ENCODE measurements at regions not wholly inside any gene's neighbourhood (a gene's known extent, or its start where the extent isn't known, plus 50 kb on each side); places are given as distances from the start of the nearest gene placed in this dataset.

DNA sequence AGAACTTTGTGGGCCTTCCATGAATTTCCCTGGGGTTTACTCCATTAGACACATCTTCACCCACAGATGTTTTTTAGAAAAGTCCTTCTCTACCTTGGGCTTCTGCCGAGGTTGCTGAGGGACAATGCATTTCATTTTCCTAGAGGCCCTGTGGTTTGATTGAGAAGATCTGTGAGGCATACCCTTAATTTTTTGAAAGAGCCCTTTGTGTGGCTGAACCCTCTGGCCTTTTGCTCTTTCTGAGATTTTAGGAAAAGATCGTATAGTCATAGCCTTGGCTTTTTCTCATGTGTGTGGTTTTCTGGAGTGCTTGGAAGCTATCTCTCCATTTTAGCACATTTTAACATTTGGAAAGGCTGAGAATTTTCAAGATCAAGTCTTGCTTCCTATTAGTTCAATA is 119.8 kb upstream of the LYZL1 start:
- no peaks in the 10 kb centered on the region for H3K4me1 ChIP-seq (ENCODE audit: insufficient read depth)
- H3K4me2 ChIP-seq = no peak overlapping the region
- Mint-ChIP-seq H3K27ac (no peak overlapping the region), H3K36me3 (ENCODE audit: low read depth) (peaks cover 56% of the 10 kb centered on the region), H3K27me3 (ENCODE audit: insufficient read depth, low read depth, poor library complexity) (peaks cover 5% of the 10 kb centered on the region), H3K4me3 (no peak overlapping the region), H3K9me3 (peaks cover 63% of the 10 kb centered on the region), H3K4me1 (peaks cover 3% of the 10 kb centered on the region; the same call in 1 of the 3 replicates)
- H4K20me1 ChIP-seq (replicated peaks; ENCODE audit: insufficient read depth) = no peaks in the 10 kb centered on the region
- no peaks in the 10 kb centered on the region for H3K27me3 ChIP-seq (ENCODE audit: insufficient read depth)
- H3K36me3 ChIP-seq (ENCODE audit: insufficient read depth) = peaks cover 20% of the 10 kb centered on the region
- no peak overlapping the region for H3K27ac ChIP-seq (ENCODE audit: low read depth)
- no peak overlapping the region for H3K4me3 ChIP-seq
- TF ChIP-seq ZNF331 (CRISPR knock-in tag; IDR thresholded peaks at IDR 0.05; ENCODE audit: low read depth) (no peak), JUNB (IDR thresholded peaks at IDR 0.05; ENCODE audit: unreplicated experiment) (no peak), NANOG (IDR thresholded peaks at IDR 0.05; ENCODE audit: borderline replicate concordance) (no peak), EZH2 (IDR thresholded peaks at IDR 0.05; ENCODE audit: low read depth, unreplicated experiment) (no peak), EZH2phosphoT487 (IDR thresholded peaks at IDR 0.05; ENCODE audit: unreplicated experiment) (no peak), CREB1 (CRISPR knock-in tag; IDR thresholded peaks at IDR 0.05; ENCODE audit: low read depth) (no peak), ZNF114 (CRISPR knock-in tag; IDR thresholded peaks at IDR 0.05) (no peak), POLR2AphosphoS5 (IDR thresholded peaks at IDR 0.05; ENCODE audit: low read depth) (no peak), STAT1 (IDR thresholded peaks at IDR 0.05; ENCODE audit: unreplicated experiment) (no peak)
- TF ChIP-seq, protein P1, sequence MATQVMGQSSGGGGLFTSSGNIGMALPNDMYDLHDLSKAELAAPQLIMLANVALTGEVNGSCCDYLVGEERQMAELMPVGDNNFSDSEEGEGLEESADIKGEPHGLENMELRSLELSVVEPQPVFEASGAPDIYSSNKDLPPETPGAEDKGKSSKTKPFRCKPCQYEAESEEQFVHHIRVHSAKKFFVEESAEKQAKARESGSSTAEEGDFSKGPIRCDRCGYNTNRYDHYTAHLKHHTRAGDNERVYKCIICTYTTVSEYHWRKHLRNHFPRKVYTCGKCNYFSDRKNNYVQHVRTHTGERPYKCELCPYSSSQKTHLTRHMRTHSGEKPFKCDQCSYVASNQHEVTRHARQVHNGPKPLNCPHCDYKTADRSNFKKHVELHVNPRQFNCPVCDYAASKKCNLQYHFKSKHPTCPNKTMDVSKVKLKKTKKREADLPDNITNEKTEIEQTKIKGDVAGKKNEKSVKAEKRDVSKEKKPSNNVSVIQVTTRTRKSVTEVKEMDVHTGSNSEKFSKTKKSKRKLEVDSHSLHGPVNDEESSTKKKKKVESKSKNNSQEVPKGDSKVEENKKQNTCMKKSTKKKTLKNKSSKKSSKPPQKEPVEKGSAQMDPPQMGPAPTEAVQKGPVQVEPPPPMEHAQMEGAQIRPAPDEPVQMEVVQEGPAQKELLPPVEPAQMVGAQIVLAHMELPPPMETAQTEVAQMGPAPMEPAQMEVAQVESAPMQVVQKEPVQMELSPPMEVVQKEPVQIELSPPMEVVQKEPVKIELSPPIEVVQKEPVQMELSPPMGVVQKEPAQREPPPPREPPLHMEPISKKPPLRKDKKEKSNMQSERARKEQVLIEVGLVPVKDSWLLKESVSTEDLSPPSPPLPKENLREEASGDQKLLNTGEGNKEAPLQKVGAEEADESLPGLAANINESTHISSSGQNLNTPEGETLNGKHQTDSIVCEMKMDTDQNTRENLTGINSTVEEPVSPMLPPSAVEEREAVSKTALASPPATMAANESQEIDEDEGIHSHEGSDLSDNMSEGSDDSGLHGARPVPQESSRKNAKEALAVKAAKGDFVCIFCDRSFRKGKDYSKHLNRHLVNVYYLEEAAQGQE (IDR thresholded peaks at IDR 0.05; ENCODE audit: unreplicated experiment) = no peak
- TF ChIP-seq, protein P2, sequence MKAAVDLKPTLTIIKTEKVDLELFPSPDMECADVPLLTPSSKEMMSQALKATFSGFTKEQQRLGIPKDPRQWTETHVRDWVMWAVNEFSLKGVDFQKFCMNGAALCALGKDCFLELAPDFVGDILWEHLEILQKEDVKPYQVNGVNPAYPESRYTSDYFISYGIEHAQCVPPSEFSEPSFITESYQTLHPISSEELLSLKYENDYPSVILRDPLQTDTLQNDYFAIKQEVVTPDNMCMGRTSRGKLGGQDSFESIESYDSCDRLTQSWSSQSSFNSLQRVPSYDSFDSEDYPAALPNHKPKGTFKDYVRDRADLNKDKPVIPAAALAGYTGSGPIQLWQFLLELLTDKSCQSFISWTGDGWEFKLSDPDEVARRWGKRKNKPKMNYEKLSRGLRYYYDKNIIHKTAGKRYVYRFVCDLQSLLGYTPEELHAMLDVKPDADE (IDR thresholded peaks at IDR 0.05) = no peak
- TF ChIP-seq, protein P3, sequence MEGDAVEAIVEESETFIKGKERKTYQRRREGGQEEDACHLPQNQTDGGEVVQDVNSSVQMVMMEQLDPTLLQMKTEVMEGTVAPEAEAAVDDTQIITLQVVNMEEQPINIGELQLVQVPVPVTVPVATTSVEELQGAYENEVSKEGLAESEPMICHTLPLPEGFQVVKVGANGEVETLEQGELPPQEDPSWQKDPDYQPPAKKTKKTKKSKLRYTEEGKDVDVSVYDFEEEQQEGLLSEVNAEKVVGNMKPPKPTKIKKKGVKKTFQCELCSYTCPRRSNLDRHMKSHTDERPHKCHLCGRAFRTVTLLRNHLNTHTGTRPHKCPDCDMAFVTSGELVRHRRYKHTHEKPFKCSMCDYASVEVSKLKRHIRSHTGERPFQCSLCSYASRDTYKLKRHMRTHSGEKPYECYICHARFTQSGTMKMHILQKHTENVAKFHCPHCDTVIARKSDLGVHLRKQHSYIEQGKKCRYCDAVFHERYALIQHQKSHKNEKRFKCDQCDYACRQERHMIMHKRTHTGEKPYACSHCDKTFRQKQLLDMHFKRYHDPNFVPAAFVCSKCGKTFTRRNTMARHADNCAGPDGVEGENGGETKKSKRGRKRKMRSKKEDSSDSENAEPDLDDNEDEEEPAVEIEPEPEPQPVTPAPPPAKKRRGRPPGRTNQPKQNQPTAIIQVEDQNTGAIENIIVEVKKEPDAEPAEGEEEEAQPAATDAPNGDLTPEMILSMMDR (conservative IDR thresholded peaks at IDR 0.05; ENCODE audit: low read depth in 2 of 2) = no peak
- TF ChIP-seq, protein P4, sequence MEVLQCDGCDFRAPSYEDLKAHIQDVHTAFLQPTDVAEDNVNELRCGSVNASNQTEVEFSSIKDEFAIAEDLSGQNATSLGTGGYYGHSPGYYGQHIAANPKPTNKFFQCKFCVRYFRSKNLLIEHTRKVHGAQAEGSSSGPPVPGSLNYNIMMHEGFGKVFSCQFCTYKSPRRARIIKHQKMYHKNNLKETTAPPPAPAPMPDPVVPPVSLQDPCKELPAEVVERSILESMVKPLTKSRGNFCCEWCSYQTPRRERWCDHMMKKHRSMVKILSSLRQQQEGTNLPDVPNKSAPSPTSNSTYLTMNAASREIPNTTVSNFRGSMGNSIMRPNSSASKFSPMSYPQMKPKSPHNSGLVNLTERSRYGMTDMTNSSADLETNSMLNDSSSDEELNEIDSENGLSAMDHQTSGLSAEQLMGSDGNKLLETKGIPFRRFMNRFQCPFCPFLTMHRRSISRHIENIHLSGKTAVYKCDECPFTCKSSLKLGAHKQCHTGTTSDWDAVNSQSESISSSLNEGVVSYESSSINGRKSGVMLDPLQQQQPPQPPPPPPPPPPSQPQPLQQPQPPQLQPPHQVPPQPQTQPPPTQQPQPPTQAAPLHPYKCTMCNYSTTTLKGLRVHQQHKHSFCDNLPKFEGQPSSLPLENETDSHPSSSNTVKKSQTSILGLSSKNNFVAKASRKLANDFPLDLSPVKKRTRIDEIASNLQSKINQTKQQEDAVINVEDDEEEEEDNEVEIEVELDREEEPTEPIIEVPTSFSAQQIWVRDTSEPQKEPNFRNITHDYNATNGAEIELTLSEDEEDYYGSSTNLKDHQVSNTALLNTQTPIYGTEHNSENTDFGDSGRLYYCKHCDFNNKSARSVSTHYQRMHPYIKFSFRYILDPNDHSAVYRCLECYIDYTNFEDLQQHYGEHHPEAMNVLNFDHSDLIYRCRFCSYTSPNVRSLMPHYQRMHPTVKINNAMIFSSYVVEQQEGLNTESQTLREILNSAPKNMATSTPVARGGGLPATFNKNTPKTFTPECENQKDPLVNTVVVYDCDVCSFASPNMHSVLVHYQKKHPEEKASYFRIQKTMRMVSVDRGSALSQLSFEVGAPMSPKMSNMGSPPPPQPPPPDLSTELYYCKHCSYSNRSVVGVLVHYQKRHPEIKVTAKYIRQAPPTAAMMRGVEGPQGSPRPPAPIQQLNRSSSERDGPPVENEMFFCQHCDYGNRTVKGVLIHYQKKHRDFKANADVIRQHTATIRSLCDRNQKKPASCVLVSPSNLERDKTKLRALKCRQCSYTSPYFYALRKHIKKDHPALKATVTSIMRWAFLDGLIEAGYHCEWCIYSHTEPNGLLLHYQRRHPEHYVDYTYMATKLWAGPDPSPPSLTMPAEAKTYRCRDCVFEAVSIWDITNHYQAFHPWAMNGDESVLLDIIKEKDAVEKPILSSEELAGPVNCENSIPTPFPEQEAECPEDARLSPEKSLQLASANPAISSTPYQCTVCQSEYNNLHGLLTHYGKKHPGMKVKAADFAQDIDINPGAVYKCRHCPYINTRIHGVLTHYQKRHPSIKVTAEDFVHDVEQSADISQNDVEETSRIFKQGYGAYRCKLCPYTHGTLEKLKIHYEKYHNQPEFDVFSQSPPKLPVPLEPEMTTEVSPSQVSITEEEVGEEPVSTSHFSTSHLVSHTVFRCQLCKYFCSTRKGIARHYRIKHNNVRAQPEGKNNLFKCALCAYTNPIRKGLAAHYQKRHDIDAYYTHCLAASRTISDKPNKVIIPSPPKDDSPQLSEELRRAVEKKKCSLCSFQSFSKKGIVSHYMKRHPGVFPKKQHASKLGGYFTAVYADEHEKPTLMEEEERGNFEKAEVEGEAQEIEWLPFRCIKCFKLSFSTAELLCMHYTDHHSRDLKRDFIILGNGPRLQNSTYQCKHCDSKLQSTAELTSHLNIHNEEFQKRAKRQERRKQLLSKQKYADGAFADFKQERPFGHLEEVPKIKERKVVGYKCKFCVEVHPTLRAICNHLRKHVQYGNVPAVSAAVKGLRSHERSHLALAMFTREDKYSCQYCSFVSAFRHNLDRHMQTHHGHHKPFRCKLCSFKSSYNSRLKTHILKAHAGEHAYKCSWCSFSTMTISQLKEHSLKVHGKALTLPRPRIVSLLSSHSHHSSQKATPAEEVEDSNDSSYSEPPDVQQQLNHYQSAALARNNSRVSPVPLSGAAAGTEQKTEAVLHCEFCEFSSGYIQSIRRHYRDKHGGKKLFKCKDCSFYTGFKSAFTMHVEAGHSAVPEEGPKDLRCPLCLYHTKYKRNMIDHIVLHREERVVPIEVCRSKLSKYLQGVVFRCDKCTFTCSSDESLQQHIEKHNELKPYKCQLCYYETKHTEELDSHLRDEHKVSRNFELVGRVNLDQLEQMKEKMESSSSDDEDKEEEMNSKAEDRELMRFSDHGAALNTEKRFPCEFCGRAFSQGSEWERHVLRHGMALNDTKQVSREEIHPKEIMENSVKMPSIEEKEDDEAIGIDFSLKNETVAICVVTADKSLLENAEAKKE (CRISPR knock-in tag; IDR thresholded peaks at IDR 0.05) = no peak
- DNase-seq (ENCODE audit: low spot score) (no peak), ATAC-seq (no peak)
- no peak overlapping the region for H2AFZ ChIP-seq
- H3K79me2 ChIP-seq (replicated peaks; ENCODE audit: insufficient read depth) = no peaks in the 10 kb centered on the region
- peaks cover 15% of the 10 kb centered on the region for H3K9me2 ChIP-seq (ENCODE audit: insufficient read depth)
- H3F3A ChIP-seq (replicated peaks; ENCODE audit: low read depth) = no peaks in the 10 kb centered on the region

All from GM23338 (cell line).